ENCODE measurements at regions not wholly inside any gene's neighbourhood (a gene's known extent, or its start where the extent isn't known, plus 50 kb on each side); places are given as distances from the start of the nearest gene placed in this dataset.
"Not testable (repeated sequence)": the region's sequence is repeated elsewhere in the genome, so short reads cannot be mapped to it uniquely, and the experiment has no call there.

- DNase-seq = no peak
Measured at GRCh38 chr14:71618716-71619115, 313.5 kb upstream of the RGS6 start.

GRCh38 chr14:71619472-71619871 lies 312.8 kb upstream of the RGS6 start:
- DNase-seq = no peak

- DNase-seq = no peak
Measured at GRCh38 chr14:71620401-71620800, 311.8 kb upstream of the RGS6 start.

DNA sequence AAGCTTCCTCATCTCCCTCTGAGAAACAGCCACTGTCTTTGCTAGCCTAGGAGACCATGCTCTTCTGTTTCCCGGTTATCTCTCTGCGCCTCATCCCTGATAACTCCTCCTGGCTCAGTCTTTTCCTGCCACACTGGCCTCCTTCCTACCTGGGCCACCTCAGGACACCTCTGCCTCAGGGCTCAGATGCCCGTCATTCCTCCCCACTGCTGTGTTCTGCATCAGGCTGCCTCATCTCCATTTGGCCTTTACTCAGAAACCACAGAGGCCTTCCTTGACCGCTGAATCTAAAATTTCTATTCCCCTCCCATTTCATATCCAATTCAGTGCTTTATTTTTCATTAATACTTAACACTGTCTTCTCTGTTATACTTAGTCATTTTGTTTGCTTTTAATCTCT lies 311.0 kb upstream of the RGS6 start:
- no peak for DNase-seq

DNA sequence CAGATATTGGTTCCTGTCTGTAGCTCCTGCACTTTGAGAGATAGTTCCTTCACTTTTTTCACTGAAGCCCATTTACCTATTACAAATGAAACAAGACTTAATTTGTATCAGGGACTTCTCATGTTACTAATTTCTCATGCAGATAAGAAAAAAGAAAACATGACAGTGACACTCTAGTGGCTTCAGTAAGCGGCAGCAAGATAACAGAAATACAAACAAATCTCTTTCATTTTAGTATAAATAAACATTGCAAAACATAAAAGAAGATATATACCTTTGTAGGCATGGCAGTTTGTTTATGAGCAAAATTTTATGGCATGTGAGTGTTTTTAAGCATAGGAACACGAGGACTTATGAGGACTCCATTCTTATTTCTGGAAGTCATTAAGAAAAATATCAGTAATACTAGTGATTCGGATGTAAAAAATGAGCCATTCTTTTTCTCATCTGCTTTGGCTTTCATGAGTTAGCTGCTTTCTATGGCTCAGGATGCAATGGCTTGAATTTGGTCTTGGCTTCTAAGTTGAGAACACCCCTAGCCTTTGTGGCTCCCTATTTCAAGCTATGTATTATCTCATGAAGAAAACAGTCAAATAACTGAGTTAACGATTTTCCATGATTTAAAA lies 310.1 kb upstream of the RGS6 start:
- DNase-seq = no peak

- DNase-seq = no peak
Measured at GRCh38 chr14:71623939-71624338, 308.3 kb upstream of the RGS6 start.

- DNase-seq = no peak
Measured at GRCh38 chr14:71625175-71625574, 307.1 kb upstream of the RGS6 start.

DNA sequence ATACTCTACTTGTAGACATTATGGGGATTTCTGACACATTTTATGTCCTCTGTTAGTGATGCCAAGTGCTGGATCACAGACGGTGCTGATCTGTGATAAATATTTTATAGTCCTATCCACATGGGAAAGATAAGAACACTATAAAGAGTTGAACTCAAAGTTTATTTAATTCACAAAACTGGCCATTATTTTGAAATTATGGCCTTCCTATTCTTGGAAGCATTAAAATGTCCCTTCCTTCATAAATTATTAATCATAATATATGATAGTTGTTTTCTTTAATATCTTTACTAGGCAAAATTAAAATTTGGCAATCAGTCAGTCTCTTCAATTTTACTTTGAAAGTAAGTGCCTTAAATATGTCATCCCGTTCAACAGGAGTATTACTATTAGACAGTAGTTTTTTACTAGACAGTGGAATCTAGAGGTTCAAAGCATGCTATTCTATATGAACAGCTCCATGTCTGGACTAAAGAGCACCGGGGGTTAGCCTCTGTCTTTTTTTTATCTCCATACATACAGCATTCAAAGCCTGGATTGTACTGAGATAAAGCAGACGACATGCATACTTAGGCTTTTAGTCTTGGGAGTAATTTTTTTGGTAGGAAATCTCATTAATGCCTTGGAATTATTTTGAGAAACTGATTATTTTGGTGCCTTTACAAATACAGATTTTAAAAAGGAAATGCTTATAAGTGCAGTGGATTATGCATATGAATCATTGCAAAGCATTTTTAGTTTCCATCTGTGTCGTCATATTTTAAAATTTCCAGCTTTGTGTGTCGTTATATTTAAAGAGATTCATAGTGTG lies 306.1 kb upstream of the RGS6 start:
- no peak for DNase-seq

DNA sequence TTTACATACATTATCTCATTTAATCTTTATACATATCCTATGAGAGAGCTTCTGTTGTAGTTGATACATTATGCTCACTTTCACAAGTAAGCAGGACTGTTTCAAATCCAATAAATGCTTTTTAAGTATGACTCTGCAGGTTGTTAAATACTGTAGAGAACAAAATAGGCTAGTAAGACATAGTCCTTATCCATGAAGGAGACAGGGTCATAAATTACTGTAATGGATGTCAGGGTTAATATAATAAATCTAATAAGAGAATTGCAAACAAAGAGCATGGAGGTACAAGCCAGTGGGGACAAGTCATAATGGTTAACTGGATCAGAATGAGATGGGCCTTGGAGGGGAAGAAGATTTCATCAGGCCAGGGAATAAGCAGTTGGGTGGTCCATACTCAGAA lies 303.8 kb upstream of the RGS6 start:
- DNase-seq = no peak

DNA sequence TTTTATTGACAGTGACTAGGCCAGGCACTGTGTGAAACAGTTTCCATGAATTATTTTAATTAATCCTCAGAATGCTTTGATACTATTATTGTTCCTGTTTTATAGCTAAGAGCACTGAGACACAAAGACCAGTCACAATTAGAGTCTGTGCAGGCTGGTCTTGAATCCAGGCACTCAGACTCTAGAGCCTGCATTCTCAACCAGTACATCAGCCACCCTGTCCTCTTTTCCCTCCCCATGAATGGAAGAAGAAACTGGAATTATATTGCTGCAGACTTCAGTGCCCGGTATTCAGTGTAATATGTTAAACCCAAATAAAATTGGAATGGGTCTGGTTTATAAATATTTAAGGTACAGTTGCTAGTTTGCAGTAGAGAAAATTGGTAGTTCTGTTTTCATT lies 303.0 kb upstream of the RGS6 start:
- no peak for DNase-seq

GRCh38 chr14:71629765-71630492 lies 302.3 kb upstream of the RGS6 start:
- DNase-seq = no peak

DNA sequence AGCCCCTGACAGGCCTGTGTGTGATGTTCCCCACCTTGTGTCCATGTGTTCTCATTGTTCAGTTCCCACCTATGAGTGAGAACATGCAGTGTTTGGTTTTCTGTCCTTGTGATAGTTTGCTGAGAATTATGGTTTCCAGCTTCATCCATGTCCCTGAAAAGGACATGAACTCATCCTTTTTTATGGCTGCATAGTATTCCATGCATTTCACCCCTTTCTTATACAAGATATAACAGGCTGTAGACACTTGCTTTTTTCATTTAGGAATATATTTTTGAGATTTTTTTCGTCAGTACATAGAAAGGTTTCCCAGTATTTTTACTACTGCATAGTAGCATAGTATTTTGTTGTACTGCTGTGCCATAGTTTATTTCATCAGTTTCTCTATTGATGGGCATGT lies 301.2 kb upstream of the RGS6 start:
- DNase-seq = not testable (repeated sequence)

GRCh38 chr14:71632440-71632946 lies 299.7 kb upstream of the RGS6 start:
- DNase-seq = no peak

DNA sequence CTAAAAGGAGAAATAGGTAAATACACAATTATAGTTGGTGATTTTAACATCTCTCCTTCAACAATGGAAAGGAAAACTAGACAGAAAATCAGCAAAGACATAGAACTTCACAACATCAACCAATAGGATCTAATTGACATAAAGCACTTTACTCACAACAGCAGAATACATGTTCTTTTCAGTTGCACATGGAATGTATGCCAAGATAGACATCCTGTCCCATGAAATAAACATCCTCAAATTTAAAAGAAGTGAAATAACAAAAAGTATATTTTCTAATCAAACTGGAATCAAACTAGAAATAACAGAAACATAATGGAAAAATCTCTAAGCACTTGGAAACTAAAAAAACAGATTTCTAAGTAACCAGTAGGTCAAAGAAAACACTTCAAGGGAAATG lies 296.2 kb upstream of the RGS6 start:
- no peak for DNase-seq

- no peak for DNase-seq
Measured at GRCh38 chr14:71636820-71637471, 295.3 kb upstream of the RGS6 start.

DNA sequence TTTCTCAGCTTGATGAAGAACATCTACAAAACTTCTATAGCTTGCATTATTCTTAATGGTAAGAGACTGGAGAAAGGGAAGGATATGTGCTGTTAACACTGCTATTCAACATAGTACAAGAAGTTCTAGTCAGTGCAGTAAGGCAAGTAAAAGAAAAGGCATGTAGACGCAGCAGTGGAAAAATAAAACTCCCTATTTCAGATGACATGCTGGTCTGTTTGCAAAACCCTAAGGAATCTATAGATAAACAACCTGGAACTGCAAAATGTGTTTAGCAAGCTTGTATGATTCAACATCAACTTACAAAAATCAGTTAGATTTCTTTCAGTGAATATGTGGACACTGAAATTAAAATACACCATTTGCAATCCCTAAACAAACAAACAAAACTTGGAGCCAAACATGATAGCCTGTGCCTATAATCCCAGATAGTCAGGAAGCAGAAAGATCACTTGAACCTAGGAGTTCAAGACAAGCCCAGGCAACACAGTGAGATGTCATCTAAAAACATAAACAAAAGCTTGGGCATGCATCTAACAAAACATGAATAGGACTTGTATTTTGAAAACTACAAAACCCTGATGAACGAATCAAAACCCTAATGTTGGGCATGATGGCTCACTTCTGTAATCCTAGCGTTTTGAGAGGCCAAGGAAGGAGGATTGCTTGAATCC lies 293.6 kb upstream of the RGS6 start:
- no peak for DNase-seq

DNA sequence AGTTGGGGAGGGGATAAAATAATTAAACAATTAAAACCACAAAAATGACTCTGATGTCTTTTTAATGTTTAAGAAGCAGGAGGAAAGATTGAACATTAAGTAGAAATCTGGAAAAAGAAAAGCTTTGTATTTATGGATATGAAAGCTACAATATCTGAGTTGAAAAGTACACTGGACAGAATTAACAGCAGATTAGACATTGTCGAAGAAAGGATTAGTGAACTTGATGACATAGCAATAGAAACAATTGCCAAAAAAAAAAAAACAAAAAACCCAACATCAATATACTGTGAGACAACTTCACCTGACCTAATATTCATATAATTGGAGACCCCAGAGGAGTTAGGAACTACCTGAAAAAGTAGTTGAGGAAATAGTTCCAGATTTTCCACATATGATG lies 289.5 kb upstream of the RGS6 start:
- DNase-seq = no peak

DNA sequence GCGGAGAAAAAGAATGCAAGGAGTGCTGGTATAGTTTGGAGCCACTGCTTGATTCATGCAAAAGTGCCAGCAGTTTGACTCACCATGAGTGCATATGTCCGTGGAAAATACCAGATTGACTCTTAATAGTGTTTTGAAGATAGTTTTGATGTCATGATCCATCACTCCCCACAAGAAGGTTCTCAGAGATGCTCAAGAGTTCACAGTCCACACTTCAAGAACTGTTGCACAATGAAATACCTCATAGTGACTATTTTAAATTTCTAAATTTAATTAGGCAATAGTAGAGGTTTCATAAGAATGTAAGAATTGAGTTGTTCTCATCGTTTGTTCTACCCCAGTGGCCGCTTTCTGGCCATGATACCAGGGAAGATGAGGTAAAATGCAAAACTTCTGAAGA lies 286.6 kb upstream of the RGS6 start:
- no peak for DNase-seq

GRCh38 chr14:71646518-71646917 lies 285.7 kb upstream of the RGS6 start:
- DNase-seq = no peak

- DNase-seq = no peak
Measured at GRCh38 chr14:71647086-71647784, 285.0 kb upstream of the RGS6 start.

- no peak for DNase-seq
Measured at GRCh38 chr14:71648725-71649124, 283.5 kb upstream of the RGS6 start.

GRCh38 chr14:71650187-71650755 lies 282.0 kb upstream of the RGS6 start:
- no peak for DNase-seq
